DND-41 (cell line): ENCODE measurements at regions not wholly inside any gene's neighbourhood (a gene's known extent, or its start where the extent isn't known, plus 50 kb on each side); places are given as distances from the start of the nearest gene placed in this dataset.

Experiments
- ATAC-seq: fragments of 200-7000 bp; cut with Tn5 transposase; 3 replicates; pipeline ENCODE4 v1.9.1; 2021; ENCODE audit warnings: low read depth; ENCODE audit not compliant: insufficient read depth
- DNase-seq: peaks from one replicate; pipeline ENCODE4 v3.0.0-alpha.2; 2020
- H2AFZ ChIP-seq: 2 replicates; pipeline ENCODE4 v1.6.0; 2012; ENCODE audit warnings: low read depth, low read length
- H3K27ac ChIP-seq: 2 replicates; pipeline ENCODE4 v1.5.1; 2012; ENCODE audit warnings: low read length, inconsistent platforms
- H3K27me3 ChIP-seq: fragments of 200-600 bp; sonication (generic); 2 replicates; pipeline ENCODE4 v1.6.0; 2012; ENCODE audit warnings: low read length, mild to moderate bottlenecking, inconsistent platforms; ENCODE audit not compliant: insufficient read depth, poor library complexity
- H3K36me3 ChIP-seq: 2 replicates; pipeline ENCODE4 v1.5.1; 2012; ENCODE audit warnings: low read length, inconsistent platforms; ENCODE audit not compliant: insufficient read depth
- H3K4me1 ChIP-seq: 2 replicates; pipeline ENCODE4 v1.5.1; 2012; ENCODE audit warnings: mild to moderate bottlenecking, low read length; ENCODE audit not compliant: insufficient read depth
- H3K4me2 ChIP-seq: 2 replicates; pipeline ENCODE4 v1.6.0; 2012; ENCODE audit warnings: mild to moderate bottlenecking, moderate library complexity, low read length, inconsistent platforms; ENCODE audit not compliant: insufficient read depth
- H3K4me3 ChIP-seq, 2 experiments: fragments of 200-600 bp in 1 of 2; shearing (Covaris generic) in 1 of 2; 2 replicates each; pipeline ENCODE4 v1.5.1; 2012 to 2016; ENCODE audit warnings: inconsistent platforms in 2 of 2, low read length in 2 of 2, mild to moderate bottlenecking in 2 of 2, low read depth in 1 of 2, moderate library complexity in 1 of 2
- H3K79me2 ChIP-seq: 2 replicates; pipeline ENCODE4 v1.6.0; 2012; ENCODE audit warnings: low read length, inconsistent platforms; ENCODE audit not compliant: insufficient read depth
- H3K9ac ChIP-seq: 2 replicates; pipeline ENCODE4 v1.6.0; 2012; ENCODE audit warnings: low read depth, mild to moderate bottlenecking, inconsistent platforms, low read length, moderate library complexity
- H3K9me3 ChIP-seq: 2 replicates; pipeline ENCODE4 v1.5.1; 2012; ENCODE audit warnings: low read length, moderate library complexity, mild to moderate bottlenecking, inconsistent platforms; ENCODE audit not compliant: insufficient read depth, severe bottlenecking
- H4K20me1 ChIP-seq: 2 replicates; pipeline ENCODE4 v1.6.0; 2012; ENCODE audit warnings: low read length; ENCODE audit not compliant: insufficient read depth
- CTCF ChIP-seq: IDR thresholded peaks from 2 replicates; pipeline ENCODE4 v1.5.1; 2012; ENCODE audit warnings: borderline replicate concordance, low read length, moderate library complexity, mild to moderate bottlenecking; ENCODE audit not compliant: poor library complexity, severe bottlenecking; ENCODE audit errors: extremely low read depth
- EZH2 ChIP-seq: IDR thresholded peaks from 3 replicates; pipeline ENCODE4 v1.6.1; 2012; ENCODE audit warnings: borderline replicate concordance, low read depth, mild to moderate bottlenecking, moderate library complexity, low read length, inconsistent platforms; ENCODE audit not compliant: severe bottlenecking

- H3K27me3 ChIP-seq = no peaks in the 10 kb centered on the region
- H3K27ac ChIP-seq = no peak overlapping the region
- no peak overlapping the region for H2AFZ ChIP-seq
- H3K4me2 ChIP-seq = no peak overlapping the region
- H3K36me3 ChIP-seq = no peaks in the 10 kb centered on the region
- H3K4me3 ChIP-seq = no peak overlapping the region
- no peak for TF ChIP-seq EZH2
- TF ChIP-seq CTCF = no peak
- H4K20me1 ChIP-seq = no peaks in the 10 kb centered on the region
- no peaks in the 10 kb centered on the region for H3K79me2 ChIP-seq
- no peaks in the 10 kb centered on the region for H3K9me3 ChIP-seq
- DNase-seq (no peak), ATAC-seq (no peak)
- no peak overlapping the region for H3K9ac ChIP-seq
- no peaks in the 10 kb centered on the region for H3K4me1 ChIP-seq
Observed at GRCh38 chr9:14391620-14392019, 77.7 kb upstream of the NFIB start.

- ATAC-seq = no peak
- Histone ChIP-seq H3K4me3 (no peak overlapping the region), H2AFZ (no peak overlapping the region), H3K9me3 (no peaks in the 10 kb centered on the region), H3K4me2 (no peak overlapping the region), H4K20me1 (no peaks in the 10 kb centered on the region), H3K79me2 (no peaks in the 10 kb centered on the region), H3K27ac (no peak overlapping the region), H3K36me3 (no peaks in the 10 kb centered on the region), H3K4me1 (no peaks in the 10 kb centered on the region), H3K9ac (no peak overlapping the region), H3K27me3 (no peaks in the 10 kb centered on the region)
- TF ChIP-seq CTCF (no peak), EZH2 (no peak)
- DNase-seq = no peak
Observed at GRCh38 chr9:14389657-14390056, 75.7 kb upstream of the NFIB start.

- no peak for TF ChIP-seq EZH2
- no peak for TF ChIP-seq CTCF
- no peaks in the 10 kb centered on the region for H3K4me1 ChIP-seq
- no peak overlapping the region for H3K27ac ChIP-seq
- H3K27me3 ChIP-seq = no peaks in the 10 kb centered on the region
- H3K9ac ChIP-seq = no peak overlapping the region
- no peaks in the 10 kb centered on the region for H4K20me1 ChIP-seq
- no peak overlapping the region for H3K4me2 ChIP-seq
- H3K4me3 ChIP-seq = no peak overlapping the region
- H3K79me2 ChIP-seq = no peaks in the 10 kb centered on the region
- no peak for DNase-seq
- no peak for ATAC-seq
- no peak overlapping the region for H2AFZ ChIP-seq
- H3K36me3 ChIP-seq = no peaks in the 10 kb centered on the region
- no peaks in the 10 kb centered on the region for H3K9me3 ChIP-seq
Observed at GRCh38 chr9:14389146-14389545, 75.2 kb upstream of the NFIB start.

DNA sequence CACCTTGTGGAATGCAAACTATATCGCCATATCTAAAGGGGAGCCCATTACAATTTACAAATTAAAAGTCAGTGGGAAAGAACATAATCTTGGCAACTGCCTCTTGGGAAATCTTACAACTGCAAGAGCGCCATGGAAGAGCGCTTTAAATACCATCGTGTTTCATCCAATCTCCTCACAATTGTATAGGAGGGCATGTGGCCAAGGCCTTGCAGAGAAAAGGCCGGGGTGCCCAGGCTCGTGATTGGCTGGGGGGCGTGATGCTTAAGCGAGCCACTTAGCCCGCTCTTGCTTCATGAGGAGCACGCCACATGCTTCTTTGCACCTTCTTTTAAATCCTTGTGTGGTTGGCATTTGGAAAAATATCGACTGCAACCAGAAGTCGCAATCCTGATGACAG is 69.8 kb upstream of the NFIB start:
- H3K4me3 ChIP-seq = no peak overlapping the region
- no peaks in the 10 kb centered on the region for H3K9me3 ChIP-seq
- no peak overlapping the region for H3K4me2 ChIP-seq
- DNase-seq = no peak
- H3K27ac ChIP-seq = no peak overlapping the region
- ATAC-seq = no peak
- no peaks in the 10 kb centered on the region for H3K27me3 ChIP-seq
- H3K79me2 ChIP-seq = no peaks in the 10 kb centered on the region
- no peaks in the 10 kb centered on the region for H3K4me1 ChIP-seq
- no peaks in the 10 kb centered on the region for H3K36me3 ChIP-seq
- no peaks in the 10 kb centered on the region for H4K20me1 ChIP-seq
- TF ChIP-seq CTCF (no peak), EZH2 (no peak)
- H2AFZ ChIP-seq = no peak overlapping the region
- H3K9ac ChIP-seq = no peak overlapping the region
